Osteocyte (in vitro differentiated cells): ENCODE measurements at regions not wholly inside any gene's neighbourhood (a gene's known extent, or its start where the extent isn't known, plus 50 kb on each side); places are given as distances from the start of the nearest gene placed in this dataset.
A peak's percentile ranks its signal among the peaks of the same experiment; 100 is the strongest.

Experiments used
- DNase-seq: peaks from one replicate; pipeline ENCODE4 v3.0.0; 2021; ENCODE audit warnings: mixed read lengths; ENCODE audit not compliant: unreplicated experiment; ENCODE audit errors: extremely low spot score
- H3K27ac Mint-ChIP-seq: one replicate; pipeline ENCODE4 v1.8.0; 2021; ENCODE audit warnings: mild to moderate bottlenecking, mixed read lengths; ENCODE audit not compliant: unreplicated experiment
- H3K27me3 Mint-ChIP-seq: one replicate; pipeline ENCODE4 v1.8.0; 2021; ENCODE audit warnings: mixed read lengths; ENCODE audit not compliant: unreplicated experiment
- H3K36me3 Mint-ChIP-seq: one replicate; pipeline ENCODE4 v1.8.0; 2021; ENCODE audit warnings: mixed read lengths; ENCODE audit not compliant: unreplicated experiment
- H3K4me1 Mint-ChIP-seq: one replicate; pipeline ENCODE4 v1.8.0; 2021; ENCODE audit warnings: mixed read lengths; ENCODE audit not compliant: unreplicated experiment
- H3K4me3 Mint-ChIP-seq: one replicate; pipeline ENCODE4 v1.8.0; 2021; ENCODE audit warnings: mild to moderate bottlenecking, moderate library complexity, mixed read lengths; ENCODE audit not compliant: unreplicated experiment
- H3K9me3 Mint-ChIP-seq: one replicate; pipeline ENCODE4 v1.8.0; 2021; ENCODE audit warnings: mixed read lengths; ENCODE audit not compliant: unreplicated experiment
- TF ChIP-seq, protein P1 (sequence below): fragments of 200-600 bp; sonication (generic); IDR thresholded peaks from 2 replicates; pipeline ENCODE4 v1.5.0; 2021; ENCODE audit warnings: antibody characterized with exemption, mild to moderate bottlenecking, moderate library complexity

DNA sequence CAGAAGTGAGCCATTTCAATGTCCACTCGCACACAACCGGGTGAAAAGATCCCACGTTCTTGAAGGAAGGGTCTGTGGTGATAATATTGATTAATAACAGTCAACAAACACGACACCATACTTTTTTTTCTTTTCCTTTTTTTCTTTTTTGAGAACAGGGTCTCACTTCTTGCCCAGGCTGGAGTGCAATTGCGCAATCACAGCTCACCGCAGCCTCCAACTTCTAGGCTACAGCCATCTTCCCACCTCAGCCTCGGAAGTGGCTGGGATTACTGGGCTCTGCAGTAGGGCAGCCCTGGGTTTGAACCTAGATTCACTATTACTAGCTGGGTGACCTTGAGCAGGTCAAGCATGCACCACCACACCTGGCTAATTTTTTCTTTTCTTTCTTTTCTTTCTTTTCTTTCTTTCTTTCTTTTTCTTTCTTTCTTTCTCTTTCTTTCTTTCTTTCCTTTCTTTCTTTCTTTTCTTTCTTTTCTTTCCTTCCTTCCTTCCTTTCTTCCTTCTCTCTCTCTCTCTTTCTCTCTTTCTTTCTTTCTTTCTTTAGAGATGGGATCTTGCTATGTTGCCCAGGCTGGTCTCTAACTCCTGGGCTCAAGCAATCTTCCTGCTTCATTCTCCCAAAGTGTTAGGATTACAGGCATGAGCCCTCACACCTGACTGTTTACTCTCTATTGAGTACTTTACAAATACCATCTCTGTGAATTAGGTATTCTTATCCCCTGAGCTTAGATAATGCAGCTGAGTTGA lies 123.9 kb downstream of the SNX5 start:
- Mint-ChIP-seq H3K9me3 (peaks cover 5% of the 10 kb centered on the region), H3K27me3 (no peaks in the 10 kb centered on the region), H3K36me3 (no peaks in the 10 kb centered on the region), H3K4me1 (peaks cover 54% of the 10 kb centered on the region), H3K4me3 (no peak overlapping the region), H3K27ac (peak overlapping the region; percentile 69)
- no peak for DNase-seq
- TF ChIP-seq, protein P1, sequence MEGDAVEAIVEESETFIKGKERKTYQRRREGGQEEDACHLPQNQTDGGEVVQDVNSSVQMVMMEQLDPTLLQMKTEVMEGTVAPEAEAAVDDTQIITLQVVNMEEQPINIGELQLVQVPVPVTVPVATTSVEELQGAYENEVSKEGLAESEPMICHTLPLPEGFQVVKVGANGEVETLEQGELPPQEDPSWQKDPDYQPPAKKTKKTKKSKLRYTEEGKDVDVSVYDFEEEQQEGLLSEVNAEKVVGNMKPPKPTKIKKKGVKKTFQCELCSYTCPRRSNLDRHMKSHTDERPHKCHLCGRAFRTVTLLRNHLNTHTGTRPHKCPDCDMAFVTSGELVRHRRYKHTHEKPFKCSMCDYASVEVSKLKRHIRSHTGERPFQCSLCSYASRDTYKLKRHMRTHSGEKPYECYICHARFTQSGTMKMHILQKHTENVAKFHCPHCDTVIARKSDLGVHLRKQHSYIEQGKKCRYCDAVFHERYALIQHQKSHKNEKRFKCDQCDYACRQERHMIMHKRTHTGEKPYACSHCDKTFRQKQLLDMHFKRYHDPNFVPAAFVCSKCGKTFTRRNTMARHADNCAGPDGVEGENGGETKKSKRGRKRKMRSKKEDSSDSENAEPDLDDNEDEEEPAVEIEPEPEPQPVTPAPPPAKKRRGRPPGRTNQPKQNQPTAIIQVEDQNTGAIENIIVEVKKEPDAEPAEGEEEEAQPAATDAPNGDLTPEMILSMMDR = no peak

DNA sequence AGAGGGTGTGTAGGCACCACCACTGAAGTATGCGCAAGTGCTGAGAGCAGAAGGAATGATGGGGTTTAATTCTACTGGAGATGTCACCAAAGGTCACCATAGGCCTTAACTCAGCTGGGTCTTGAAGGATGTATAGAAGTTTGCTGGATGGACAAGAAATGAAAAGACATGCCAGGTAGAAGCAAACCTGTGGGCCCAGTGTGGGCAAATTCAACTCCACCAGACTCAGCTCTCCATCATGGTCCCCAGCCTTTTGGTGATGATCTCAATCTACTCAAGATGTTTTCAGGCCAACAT lies 124.5 kb downstream of the SNX5 start:
- Mint-ChIP-seq H3K27ac (peak overlapping the region; percentile 97), H3K4me1 (peaks cover 49% of the 10 kb centered on the region), H3K9me3 (no peaks in the 10 kb centered on the region), H3K4me3 (no peak overlapping the region), H3K27me3 (no peaks in the 10 kb centered on the region), H3K36me3 (no peaks in the 10 kb centered on the region)
- TF ChIP-seq, protein P1 = no peak
- DNase-seq = no peak

DNA sequence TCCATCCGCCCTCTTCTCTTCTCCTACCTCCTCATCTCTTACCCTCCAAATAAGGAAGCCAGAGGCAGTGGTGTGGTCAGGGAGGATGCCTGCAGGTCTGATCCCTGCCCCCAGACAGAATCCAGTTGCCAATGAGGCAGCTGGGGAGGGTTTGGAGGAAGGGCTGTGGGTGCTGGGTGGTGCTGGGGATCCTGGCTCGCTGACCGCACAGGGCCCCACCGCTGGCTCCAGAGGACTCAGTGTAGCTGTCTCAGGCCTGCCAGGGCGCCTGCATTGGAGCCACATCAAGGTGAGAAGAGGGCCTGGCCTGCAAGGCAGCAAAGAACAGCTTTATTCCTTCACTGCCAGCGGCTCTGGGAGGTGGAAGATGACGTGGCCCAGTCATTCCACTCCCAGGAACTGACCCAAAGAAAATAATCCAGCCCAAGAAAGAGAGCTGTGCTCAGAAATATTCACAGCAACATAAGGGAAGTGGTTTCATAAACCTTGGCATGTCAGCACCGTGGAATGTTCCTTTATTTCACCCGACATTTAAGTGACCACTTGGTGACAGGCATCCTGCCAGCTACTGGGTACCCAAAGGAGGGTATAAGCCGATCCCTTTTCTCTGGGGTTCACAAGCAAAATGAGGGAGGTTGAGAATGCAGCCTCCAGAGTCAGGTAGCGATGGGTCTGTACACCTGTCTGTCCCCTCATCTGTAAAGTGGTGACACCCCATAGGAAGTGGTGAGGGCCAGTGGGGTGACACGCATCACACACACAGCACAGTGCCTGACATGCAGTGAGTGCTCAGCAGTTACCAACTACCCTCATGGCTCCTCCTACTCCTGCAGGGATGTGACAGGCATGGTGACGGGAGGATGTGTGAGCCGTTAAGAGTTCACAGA lies 125.1 kb downstream of the SNX5 start:
- peak; percentile 87 for DNase-seq
- Mint-ChIP-seq H3K27ac (peak overlapping the region; percentile 97), H3K4me3 (no peak overlapping the region), H3K9me3 (no peaks in the 10 kb centered on the region), H3K36me3 (no peaks in the 10 kb centered on the region), H3K27me3 (no peaks in the 10 kb centered on the region), H3K4me1 (peaks cover 48% of the 10 kb centered on the region)
- TF ChIP-seq, protein P1 = no peak

DNA sequence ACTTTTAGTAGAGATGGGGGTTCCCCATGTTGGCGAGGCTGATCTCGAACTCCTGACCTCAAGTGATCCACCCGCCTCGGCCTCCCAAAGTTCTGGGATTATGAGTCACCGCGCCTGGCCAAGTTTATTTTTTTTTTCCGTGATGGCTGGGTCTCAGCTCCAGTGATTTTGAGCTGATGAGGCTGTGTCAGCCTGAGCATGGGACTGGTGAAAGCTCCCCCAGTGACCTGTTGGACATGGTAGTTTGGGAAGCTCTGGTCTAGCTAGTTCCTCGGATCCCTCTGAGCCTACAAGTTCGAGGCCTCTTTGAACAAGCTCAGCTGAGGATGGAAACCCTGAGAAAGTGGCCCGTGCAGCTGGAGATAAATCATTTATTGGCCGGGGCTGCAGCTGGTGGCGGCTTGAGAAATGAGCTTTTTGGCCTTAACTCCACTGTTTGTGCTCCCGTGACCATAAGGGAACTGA lies 126.8 kb downstream of the SNX5 start:
- Mint-ChIP-seq H3K4me1 (peaks cover 55% of the 10 kb centered on the region), H3K36me3 (no peaks in the 10 kb centered on the region), H3K9me3 (no peaks in the 10 kb centered on the region), H3K27me3 (no peaks in the 10 kb centered on the region), H3K27ac (peak overlapping the region; percentile 79), H3K4me3 (no peak overlapping the region)
- TF ChIP-seq, protein P1 = no peak
- DNase-seq = no peak

DNA sequence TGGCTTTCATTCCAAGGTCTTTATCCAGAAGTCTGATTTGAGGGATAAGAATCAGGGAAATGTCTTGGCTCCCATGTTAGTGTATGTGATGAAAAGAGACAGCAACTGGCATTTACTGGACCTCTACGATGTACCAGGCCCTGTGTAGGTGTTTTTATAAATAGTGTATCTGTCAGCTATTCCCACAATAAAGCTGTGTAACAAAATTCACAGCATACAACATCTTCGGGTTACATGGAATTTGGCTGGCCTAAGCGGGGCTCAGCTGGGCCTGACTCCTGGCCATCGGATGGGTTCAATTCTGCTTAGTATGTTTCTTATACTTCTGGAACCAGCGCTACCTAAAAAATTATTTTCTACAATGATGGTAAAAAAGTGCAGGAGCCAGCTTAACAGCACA lies 128.2 kb downstream of the SNX5 start:
- peaks cover 56% of the 10 kb centered on the region for H3K4me1 Mint-ChIP-seq
- H3K4me3 Mint-ChIP-seq = no peak overlapping the region
- no peak for DNase-seq
- TF ChIP-seq, protein P1 = no peak
- H3K27me3 Mint-ChIP-seq = no peaks in the 10 kb centered on the region
- no peaks in the 10 kb centered on the region for H3K9me3 Mint-ChIP-seq
- no peaks in the 10 kb centered on the region for H3K36me3 Mint-ChIP-seq
- H3K27ac Mint-ChIP-seq = no peak overlapping the region
